Tongue (tissue), 1 donor: ENCODE measurements at regions not wholly inside any gene's neighbourhood (a gene's known extent, or its start where the extent isn't known, plus 50 kb on each side); places are given as distances from the start of the nearest gene placed in this dataset.

Source experiments
- DNase-seq: peaks from one replicate; pipeline ENCODE4 v3.0.0-alpha.2; 2015

GRCh38 chr13:82341116-82341515, 1541.2 kb downstream of the SLITRK1 start:
- no peak for DNase-seq

- no peak for DNase-seq
Measured at GRCh38 chr13:82330499-82330898, 1551.8 kb downstream of the SLITRK1 start.

- no peak for DNase-seq
Measured at GRCh38 chr13:82323101-82323500, 1559.2 kb downstream of the SLITRK1 start.

GRCh38 chr13:82305588-82305987, 1576.7 kb downstream of the SLITRK1 start:
- no peak for DNase-seq

GRCh38 chr13:82298106-82298505, 1584.2 kb downstream of the SLITRK1 start:
- DNase-seq: no peak

- no peak for DNase-seq
Measured at GRCh38 chr13:82294226-82294625, 1588.0 kb downstream of the SLITRK1 start.

GRCh38 chr13:82292334-82292733, 1589.9 kb downstream of the SLITRK1 start:
- DNase-seq: no peak

GRCh38 chr13:82291852-82292251, 1590.4 kb downstream of the SLITRK1 start:
- no peak for DNase-seq

- no peak for DNase-seq
Measured at GRCh38 chr13:82275644-82276043, 1606.6 kb downstream of the SLITRK1 start.

GRCh38 chr13:82259284-82259683, 1623.0 kb downstream of the SLITRK1 start:
- no peak for DNase-seq

- DNase-seq: no peak
Measured at GRCh38 chr13:82257790-82258507, 1624.3 kb downstream of the SLITRK1 start.

- no peak for DNase-seq
Measured at GRCh38 chr13:82248762-82249161, 1633.5 kb downstream of the SLITRK1 start.

GRCh38 chr13:82245860-82246259, 1636.4 kb downstream of the SLITRK1 start:
- no peak for DNase-seq

- DNase-seq: no peak
Measured at GRCh38 chr13:82224806-82225205, 1657.5 kb downstream of the SLITRK1 start.

GRCh38 chr13:82221621-82222020, 1660.7 kb downstream of the SLITRK1 start:
- no peak for DNase-seq

- peak; percentile 57 for DNase-seq
Measured at GRCh38 chr13:82220641-82221040, 1661.6 kb downstream of the SLITRK1 start.

GRCh38 chr13:82216165-82216564, 1666.1 kb downstream of the SLITRK1 start:
- no peak for DNase-seq

- no peak for DNase-seq
Measured at GRCh38 chr13:82214341-82214740, 1667.9 kb downstream of the SLITRK1 start.

- DNase-seq: no peak
Measured at GRCh38 chr13:82206241-82206640, 1676.0 kb downstream of the SLITRK1 start.

- DNase-seq: no peak
Measured at GRCh38 chr13:82202398-82202797, 1679.9 kb downstream of the SLITRK1 start.

- no peak for DNase-seq
Measured at GRCh38 chr13:82196087-82196486, 1686.2 kb downstream of the SLITRK1 start.

GRCh38 chr13:82187227-82187626, 1695.0 kb downstream of the SLITRK1 start:
- no peak for DNase-seq

GRCh38 chr13:82176751-82177150, 1705.5 kb downstream of the SLITRK1 start:
- no peak for DNase-seq

GRCh38 chr13:82165396-82166174, 1716.7 kb downstream of the SLITRK1 start:
- DNase-seq: no peak
